ENCODE measurements at regions not wholly inside any gene's neighbourhood (a gene's known extent, or its start where the extent isn't known, plus 50 kb on each side); places are given as distances from the start of the nearest gene placed in this dataset.

GRCh38 chr2:167454036-167454435, 565.8 kb downstream of the XIRP2 start:
- TF ChIP-seq POLR2AphosphoS5 (IDR thresholded peaks at IDR 0.05; ENCODE audit: borderline replicate concordance, low read depth, low read length) (no peak), EZH2 (IDR thresholded peaks at IDR 0.05) (no peak), FOXP2 (optimal IDR thresholded peaks at IDR 0.05; ENCODE audit: control extremely low read depth, extremely low read length, insufficient read depth) (no peak)
